Vagina (tissue), 2 donors: ENCODE measurements at regions not wholly inside any gene's neighbourhood (a gene's known extent, or its start where the extent isn't known, plus 50 kb on each side); places are given as distances from the start of the nearest gene placed in this dataset.

Experiments used
- POLR2A ChIP-seq, 2 donors: fragments of 450-650 bp; IDR thresholded peaks; one replicate each; pipeline ENCODE4 v1.6.1; 2017; ENCODE audit warnings: antibody characterized with exemption in 2 of 2, mild to moderate bottlenecking in 2 of 2, moderate library complexity in 2 of 2
- POLR2AphosphoS5 ChIP-seq, 2 donors: sonication (generic); formaldehyde crosslinking; IDR thresholded peaks; one replicate each; pipeline ENCODE4 v1.9.0; 2017; ENCODE audit warnings: antibody characterized with exemption in 2 of 2, mild to moderate bottlenecking in 2 of 2, low read depth in 1 of 2; ENCODE audit not compliant: insufficient read depth in 1 of 2
- TF ChIP-seq, protein P1 (sequence below), 3 experiments: fragments of 450-650 bp in 2 of 3; fragments of 200-600 bp in 1 of 3; sonication (generic) in 1 of 3; IDR thresholded peaks; one replicate each; pipeline ENCODE4 v1.5.1; 2017 to 2019; ENCODE audit warnings: antibody characterized with exemption in 3 of 3, mild to moderate bottlenecking in 2 of 3, moderate library complexity in 2 of 3

- TF ChIP-seq, protein P1, sequence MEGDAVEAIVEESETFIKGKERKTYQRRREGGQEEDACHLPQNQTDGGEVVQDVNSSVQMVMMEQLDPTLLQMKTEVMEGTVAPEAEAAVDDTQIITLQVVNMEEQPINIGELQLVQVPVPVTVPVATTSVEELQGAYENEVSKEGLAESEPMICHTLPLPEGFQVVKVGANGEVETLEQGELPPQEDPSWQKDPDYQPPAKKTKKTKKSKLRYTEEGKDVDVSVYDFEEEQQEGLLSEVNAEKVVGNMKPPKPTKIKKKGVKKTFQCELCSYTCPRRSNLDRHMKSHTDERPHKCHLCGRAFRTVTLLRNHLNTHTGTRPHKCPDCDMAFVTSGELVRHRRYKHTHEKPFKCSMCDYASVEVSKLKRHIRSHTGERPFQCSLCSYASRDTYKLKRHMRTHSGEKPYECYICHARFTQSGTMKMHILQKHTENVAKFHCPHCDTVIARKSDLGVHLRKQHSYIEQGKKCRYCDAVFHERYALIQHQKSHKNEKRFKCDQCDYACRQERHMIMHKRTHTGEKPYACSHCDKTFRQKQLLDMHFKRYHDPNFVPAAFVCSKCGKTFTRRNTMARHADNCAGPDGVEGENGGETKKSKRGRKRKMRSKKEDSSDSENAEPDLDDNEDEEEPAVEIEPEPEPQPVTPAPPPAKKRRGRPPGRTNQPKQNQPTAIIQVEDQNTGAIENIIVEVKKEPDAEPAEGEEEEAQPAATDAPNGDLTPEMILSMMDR (IDR thresholded peaks at IDR 0.05), result no peak
- TF ChIP-seq POLR2A (IDR thresholded peaks at IDR 0.05), result no peak
- no peak for TF ChIP-seq POLR2AphosphoS5 (IDR thresholded peaks at IDR 0.05; ENCODE audit: insufficient read depth in 1 of 2, low read depth in 1 of 2)
These were observed 188.4 kb upstream of the CACNA2D1 start for GRCh38 chr7:82631998-82632397.
